ENCODE measurements at regions not wholly inside any gene's neighbourhood (a gene's known extent, or its start where the extent isn't known, plus 50 kb on each side); places are given as distances from the start of the nearest gene placed in this dataset.

DNA sequence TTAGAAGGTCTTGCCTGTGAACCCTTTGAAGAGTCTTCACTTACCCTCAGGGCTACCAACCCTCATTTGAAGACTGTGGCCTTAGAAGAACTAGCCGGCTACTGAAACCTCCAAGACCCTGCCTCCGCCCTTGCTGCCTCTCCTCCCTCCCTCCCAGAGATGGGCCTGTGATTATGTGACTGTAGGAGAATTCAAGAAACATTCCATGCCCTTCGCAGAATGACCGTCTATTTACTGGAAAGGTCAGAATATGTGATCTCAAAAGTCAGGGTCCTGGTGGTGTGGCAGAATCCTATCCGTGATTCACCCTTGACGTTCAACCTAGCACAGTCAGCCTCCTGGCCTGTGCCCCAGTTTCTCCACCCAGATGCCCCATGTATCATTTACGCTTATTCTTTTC is 109.6 kb downstream of the CTNND1 start:
- TF ChIP-seq, protein P1, sequence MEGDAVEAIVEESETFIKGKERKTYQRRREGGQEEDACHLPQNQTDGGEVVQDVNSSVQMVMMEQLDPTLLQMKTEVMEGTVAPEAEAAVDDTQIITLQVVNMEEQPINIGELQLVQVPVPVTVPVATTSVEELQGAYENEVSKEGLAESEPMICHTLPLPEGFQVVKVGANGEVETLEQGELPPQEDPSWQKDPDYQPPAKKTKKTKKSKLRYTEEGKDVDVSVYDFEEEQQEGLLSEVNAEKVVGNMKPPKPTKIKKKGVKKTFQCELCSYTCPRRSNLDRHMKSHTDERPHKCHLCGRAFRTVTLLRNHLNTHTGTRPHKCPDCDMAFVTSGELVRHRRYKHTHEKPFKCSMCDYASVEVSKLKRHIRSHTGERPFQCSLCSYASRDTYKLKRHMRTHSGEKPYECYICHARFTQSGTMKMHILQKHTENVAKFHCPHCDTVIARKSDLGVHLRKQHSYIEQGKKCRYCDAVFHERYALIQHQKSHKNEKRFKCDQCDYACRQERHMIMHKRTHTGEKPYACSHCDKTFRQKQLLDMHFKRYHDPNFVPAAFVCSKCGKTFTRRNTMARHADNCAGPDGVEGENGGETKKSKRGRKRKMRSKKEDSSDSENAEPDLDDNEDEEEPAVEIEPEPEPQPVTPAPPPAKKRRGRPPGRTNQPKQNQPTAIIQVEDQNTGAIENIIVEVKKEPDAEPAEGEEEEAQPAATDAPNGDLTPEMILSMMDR (IDR thresholded peaks at IDR 0.05) = no peak

DNA sequence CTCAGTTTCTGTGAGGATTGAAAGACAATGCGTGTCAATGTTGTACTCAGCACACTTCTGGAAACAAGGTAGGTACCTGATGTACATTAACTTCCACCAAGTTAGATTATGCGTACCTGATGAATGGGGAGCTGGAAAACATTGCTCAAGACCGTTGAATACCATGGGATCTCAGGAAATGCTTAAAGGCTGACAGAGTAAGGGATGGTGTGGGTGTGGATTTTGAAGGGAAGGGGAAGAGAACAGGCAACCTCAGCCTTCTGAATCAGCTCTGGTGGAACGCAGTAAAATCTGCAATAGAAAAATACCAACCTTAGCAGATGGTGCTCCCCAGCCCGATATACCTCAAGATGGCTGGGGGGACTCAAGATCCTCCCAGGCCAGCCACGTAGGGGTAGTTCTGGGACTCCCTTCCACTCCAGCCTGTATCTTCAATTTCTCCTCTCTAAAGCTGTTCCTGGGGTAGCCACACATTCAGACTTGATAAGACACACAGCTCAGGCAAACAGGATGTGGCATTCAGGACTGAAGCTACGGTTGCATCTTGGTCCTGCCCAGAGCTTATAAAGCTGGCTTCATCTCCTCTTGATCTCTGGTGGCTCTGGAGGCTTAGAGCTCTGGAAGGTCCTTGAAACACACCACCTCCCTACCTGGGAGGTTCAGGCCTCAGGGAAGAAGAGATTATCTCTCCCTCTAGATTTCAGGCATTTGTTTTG is 111.8 kb downstream of the CTNND1 start:
- H3K27me3 ChIP-seq = no peaks in the 10 kb centered on the region
- H3K36me3 ChIP-seq = no peaks in the 10 kb centered on the region
- no peaks in the 10 kb centered on the region for H3K4me1 ChIP-seq
- H3K27ac ChIP-seq = no peak overlapping the region
- no peak for DNase-seq (ENCODE audit: low spot score)
- no peak overlapping the region for H3K4me3 ChIP-seq
- TF ChIP-seq, protein P1 (IDR thresholded peaks at IDR 0.05) = no peak
- H3K9me3 ChIP-seq = no peaks in the 10 kb centered on the region

More for the DNA sequence above, 109.6 kb downstream of the CTNND1 start:
- no peaks in the 10 kb centered on the region for H3K4me1 ChIP-seq
- H3K27ac ChIP-seq = no peak overlapping the region
- no peaks in the 10 kb centered on the region for H3K27me3 ChIP-seq
- DNase-seq (ENCODE audit: low spot score) = no peak
- H3K4me3 ChIP-seq = no peak overlapping the region
- no peaks in the 10 kb centered on the region for H3K9me3 ChIP-seq
- H3K36me3 ChIP-seq = no peaks in the 10 kb centered on the region

DNA sequence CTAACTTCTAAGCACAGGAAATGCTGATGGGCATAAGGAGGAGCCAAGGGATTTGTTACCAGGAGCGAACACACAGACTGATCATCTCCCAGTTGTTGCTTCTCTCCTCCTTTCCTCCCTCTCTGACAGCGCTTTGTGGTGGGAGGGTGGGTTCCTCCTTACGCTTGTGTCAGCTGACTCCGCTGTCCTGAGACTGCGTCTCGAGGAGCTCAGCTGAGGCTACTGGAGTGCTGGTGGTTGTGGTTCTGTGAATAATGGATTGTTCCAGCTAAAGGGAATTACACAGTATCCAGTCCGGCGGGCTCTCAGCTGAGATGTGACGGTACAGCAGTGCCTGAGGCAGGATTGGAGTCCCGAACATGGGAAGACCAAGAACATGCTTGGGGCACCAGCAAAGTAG is 113.4 kb downstream of the CTNND1 start:
- H3K4me3 ChIP-seq = no peak overlapping the region
- DNase-seq (ENCODE audit: low spot score) = no peak
- no peaks in the 10 kb centered on the region for H3K36me3 ChIP-seq
- no peaks in the 10 kb centered on the region for H3K9me3 ChIP-seq
- H3K27me3 ChIP-seq = no peaks in the 10 kb centered on the region
- H3K27ac ChIP-seq = no peak overlapping the region
- H3K4me1 ChIP-seq = no peaks in the 10 kb centered on the region
- TF ChIP-seq, protein P1 (IDR thresholded peaks at IDR 0.05) = no peak

DNA sequence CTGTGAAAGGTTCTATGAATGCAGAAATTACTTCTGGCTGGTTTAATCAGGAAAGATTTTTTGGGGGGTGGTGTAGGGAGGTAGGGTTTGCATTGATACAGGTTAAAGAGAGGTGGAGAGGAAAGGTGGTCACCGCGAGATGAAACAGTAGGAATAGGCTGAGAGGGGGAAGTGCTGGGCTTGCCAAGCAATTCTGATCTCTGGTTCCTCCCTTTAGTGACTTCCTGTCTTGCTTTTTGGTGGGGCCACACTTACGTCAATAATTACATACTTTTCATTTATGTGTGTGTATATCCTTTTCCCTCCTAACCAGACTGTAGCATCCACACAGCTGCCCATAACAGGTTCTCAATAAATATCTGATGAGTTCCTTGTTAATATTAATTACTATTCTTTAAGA is 120.0 kb downstream of the CTNND1 start:
- TF ChIP-seq, protein P1 (IDR thresholded peaks at IDR 0.05) = no peak
- H3K4me1 ChIP-seq = no peaks in the 10 kb centered on the region
- H3K9me3 ChIP-seq = no peaks in the 10 kb centered on the region
- no peaks in the 10 kb centered on the region for H3K27me3 ChIP-seq
- no peak for DNase-seq (ENCODE audit: low spot score)
- H3K4me3 ChIP-seq = no peak overlapping the region
- no peak overlapping the region for H3K27ac ChIP-seq
- no peaks in the 10 kb centered on the region for H3K36me3 ChIP-seq

DNA sequence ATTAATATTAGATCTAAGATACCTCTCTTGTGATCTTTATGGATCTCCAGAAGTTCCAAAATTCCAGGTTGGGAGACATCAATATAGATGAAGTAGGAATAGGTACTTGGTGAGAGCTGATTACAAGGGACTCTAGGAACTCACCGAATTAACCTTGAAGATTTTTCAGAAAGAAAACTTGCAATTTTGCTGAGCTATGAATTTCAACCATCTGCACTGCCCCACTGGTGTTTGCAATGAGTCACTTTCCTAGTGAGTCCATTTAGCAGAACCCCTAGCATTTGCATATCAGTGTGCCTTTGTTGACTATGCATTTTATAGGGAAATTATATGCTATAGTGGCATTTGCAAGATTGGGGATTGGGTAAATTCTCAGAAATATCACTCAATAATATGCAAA is 122.0 kb downstream of the CTNND1 start:
- Histone ChIP-seq H3K27ac (no peak overlapping the region), H3K4me1 (no peaks in the 10 kb centered on the region), H3K27me3 (no peaks in the 10 kb centered on the region), H3K9me3 (no peaks in the 10 kb centered on the region), H3K36me3 (no peaks in the 10 kb centered on the region), H3K4me3 (no peak overlapping the region)
- DNase-seq (ENCODE audit: low spot score) = no peak
- TF ChIP-seq, protein P1 (IDR thresholded peaks at IDR 0.05) = no peak
